ENCODE measurements at regions not wholly inside any gene's neighbourhood (a gene's known extent, or its start where the extent isn't known, plus 50 kb on each side); places are given as distances from the start of the nearest gene placed in this dataset.

DNA sequence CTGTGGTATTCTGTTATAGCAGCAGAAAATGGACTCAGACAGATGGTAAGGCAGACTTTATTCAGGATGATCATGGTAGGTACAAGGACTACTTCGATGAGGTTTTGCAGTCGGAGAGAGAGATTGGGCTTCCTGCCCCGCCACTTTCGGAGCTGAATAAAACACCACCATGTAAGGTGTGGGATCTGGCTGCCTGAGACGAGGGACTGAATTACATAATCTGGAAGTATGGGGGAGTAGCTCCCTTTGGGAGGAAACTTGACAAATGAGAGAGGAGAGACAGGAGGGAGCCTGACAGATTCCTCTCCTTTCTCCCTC lies 255.5 kb upstream of the GATB start:
- TF ChIP-seq, protein P1, sequence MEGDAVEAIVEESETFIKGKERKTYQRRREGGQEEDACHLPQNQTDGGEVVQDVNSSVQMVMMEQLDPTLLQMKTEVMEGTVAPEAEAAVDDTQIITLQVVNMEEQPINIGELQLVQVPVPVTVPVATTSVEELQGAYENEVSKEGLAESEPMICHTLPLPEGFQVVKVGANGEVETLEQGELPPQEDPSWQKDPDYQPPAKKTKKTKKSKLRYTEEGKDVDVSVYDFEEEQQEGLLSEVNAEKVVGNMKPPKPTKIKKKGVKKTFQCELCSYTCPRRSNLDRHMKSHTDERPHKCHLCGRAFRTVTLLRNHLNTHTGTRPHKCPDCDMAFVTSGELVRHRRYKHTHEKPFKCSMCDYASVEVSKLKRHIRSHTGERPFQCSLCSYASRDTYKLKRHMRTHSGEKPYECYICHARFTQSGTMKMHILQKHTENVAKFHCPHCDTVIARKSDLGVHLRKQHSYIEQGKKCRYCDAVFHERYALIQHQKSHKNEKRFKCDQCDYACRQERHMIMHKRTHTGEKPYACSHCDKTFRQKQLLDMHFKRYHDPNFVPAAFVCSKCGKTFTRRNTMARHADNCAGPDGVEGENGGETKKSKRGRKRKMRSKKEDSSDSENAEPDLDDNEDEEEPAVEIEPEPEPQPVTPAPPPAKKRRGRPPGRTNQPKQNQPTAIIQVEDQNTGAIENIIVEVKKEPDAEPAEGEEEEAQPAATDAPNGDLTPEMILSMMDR (IDR thresholded peaks at IDR 0.05) = no peak
- TF ChIP-seq POLR2A (IDR thresholded peaks at IDR 0.05) = no peak
- TF ChIP-seq POLR2AphosphoS5 (IDR thresholded peaks at IDR 0.05) = no peak
- TF ChIP-seq EP300 (IDR thresholded peaks at IDR 0.05) = no peak

Measured in upper lobe of left lung (tissue), 4 donors.